Liver (tissue), 3 donors: ENCODE measurements at regions not wholly inside any gene's neighbourhood (a gene's known extent, or its start where the extent isn't known, plus 50 kb on each side); places are given as distances from the start of the nearest gene placed in this dataset.

Experiments
- EGR1 ChIP-seq, 2 donors: IDR thresholded peaks; 2 replicates each; pipeline ENCODE4 v1.6.1; 2016 to 2018; ENCODE audit warnings: antibody characterized with exemption in 2 of 2, low read depth in 2 of 2
- FOXA1 ChIP-seq: IDR thresholded peaks from 2 replicates; pipeline ENCODE4 v1.6.1; 2016; ENCODE audit warnings: antibody characterized with exemption
- GABPA ChIP-seq, 2 donors: IDR thresholded peaks in 1 of 2; conservative IDR thresholded peaks in 1 of 2; 2 replicates each; pipeline ENCODE4 v1.6.1; 2016; ENCODE audit warnings: antibody characterized with exemption in 2 of 2, mild to moderate bottlenecking in 1 of 2, moderate library complexity in 1 of 2
- HNF4G ChIP-seq: IDR thresholded peaks from 2 replicates; pipeline ENCODE4 v1.6.1; 2016; ENCODE audit warnings: antibody characterized with exemption
- JUND ChIP-seq, 2 donors: IDR thresholded peaks; 2 replicates each; pipeline ENCODE4 v1.6.1; 2016; ENCODE audit warnings: antibody characterized with exemption in 2 of 2
- RAD21 ChIP-seq, 2 donors: IDR thresholded peaks; 2 replicates each; pipeline ENCODE4 v1.6.1; 2016; ENCODE audit warnings: antibody characterized with exemption in 2 of 2, mild to moderate bottlenecking in 2 of 2
- SP1 ChIP-seq: IDR thresholded peaks from 2 replicates; pipeline ENCODE4 v1.6.1; 2018; ENCODE audit warnings: antibody characterized with exemption, mild to moderate bottlenecking
- TAF1 ChIP-seq: conservative IDR thresholded peaks from 2 replicates; pipeline ENCODE4 v1.6.1; 2016; ENCODE audit warnings: antibody characterized with exemption, mild to moderate bottlenecking
- YY1 ChIP-seq: IDR thresholded peaks from 2 replicates; pipeline ENCODE4 v1.6.1; 2016; ENCODE audit warnings: antibody characterized with exemption, mild to moderate bottlenecking
- TF ChIP-seq, protein P1 (sequence below): IDR thresholded peaks from 2 replicates; pipeline ENCODE4 v1.6.1; 2016; ENCODE audit warnings: antibody characterized with exemption
- TF ChIP-seq, protein P2 (sequence below): IDR thresholded peaks from 2 replicates; pipeline ENCODE4 v1.6.1; 2016; ENCODE audit warnings: antibody characterized with exemption
- TF ChIP-seq, protein P3 (sequence below): fragments of 150-350 bp; IDR thresholded peaks from 2 replicates; pipeline ENCODE4 v1.5.1; 2017; ENCODE audit warnings: improper control_type of control experiment, low read depth, low read length; ENCODE audit not compliant: missing input control
- TF ChIP-seq, protein P4 (sequence below): IDR thresholded peaks from 2 replicates; pipeline ENCODE4 v1.6.1; 2016; ENCODE audit warnings: antibody characterized with exemption, mild to moderate bottlenecking
- TF ChIP-seq, protein P5 (sequence below): IDR thresholded peaks from 2 replicates; pipeline ENCODE4 v1.6.1; 2016; ENCODE audit warnings: antibody characterized with exemption
- donor health status: healthy.
- donor health status: healthy.

DNA sequence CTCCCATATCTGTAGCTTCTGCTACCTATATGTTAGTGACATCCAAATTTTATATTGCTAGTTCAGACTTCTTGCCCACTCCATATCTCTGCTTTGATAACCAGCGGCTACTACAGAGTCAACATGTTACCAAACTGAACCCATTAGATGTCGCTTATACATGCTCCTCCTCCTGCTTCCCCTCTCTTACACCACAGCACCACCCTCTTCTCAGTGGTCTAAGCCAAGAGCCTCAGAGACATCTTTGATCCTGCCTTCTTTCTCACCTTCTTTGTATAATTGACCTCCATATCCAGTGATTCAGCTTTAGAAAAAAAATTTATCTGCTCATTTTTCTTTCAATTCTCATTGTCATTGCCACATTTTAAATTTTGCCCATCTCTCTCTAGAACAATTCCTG lies 408.2 kb upstream of the TLE4 start:
- TF ChIP-seq, protein P1, sequence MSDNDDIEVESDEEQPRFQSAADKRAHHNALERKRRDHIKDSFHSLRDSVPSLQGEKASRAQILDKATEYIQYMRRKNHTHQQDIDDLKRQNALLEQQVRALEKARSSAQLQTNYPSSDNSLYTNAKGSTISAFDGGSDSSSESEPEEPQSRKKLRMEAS, result no peak
- TF ChIP-seq, protein P2, sequence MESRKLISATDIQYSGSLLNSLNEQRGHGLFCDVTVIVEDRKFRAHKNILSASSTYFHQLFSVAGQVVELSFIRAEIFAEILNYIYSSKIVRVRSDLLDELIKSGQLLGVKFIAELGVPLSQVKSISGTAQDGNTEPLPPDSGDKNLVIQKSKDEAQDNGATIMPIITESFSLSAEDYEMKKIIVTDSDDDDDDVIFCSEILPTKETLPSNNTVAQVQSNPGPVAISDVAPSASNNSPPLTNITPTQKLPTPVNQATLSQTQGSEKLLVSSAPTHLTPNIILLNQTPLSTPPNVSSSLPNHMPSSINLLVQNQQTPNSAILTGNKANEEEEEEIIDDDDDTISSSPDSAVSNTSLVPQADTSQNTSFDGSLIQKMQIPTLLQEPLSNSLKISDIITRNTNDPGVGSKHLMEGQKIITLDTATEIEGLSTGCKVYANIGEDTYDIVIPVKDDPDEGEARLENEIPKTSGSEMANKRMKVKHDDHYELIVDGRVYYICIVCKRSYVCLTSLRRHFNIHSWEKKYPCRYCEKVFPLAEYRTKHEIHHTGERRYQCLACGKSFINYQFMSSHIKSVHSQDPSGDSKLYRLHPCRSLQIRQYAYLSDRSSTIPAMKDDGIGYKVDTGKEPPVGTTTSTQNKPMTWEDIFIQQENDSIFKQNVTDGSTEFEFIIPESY, result no peak
- TF ChIP-seq TAF1 (no peak), JUND (IDR thresholded peaks at IDR 0.05) (no peak), YY1 (no peak), EGR1 (IDR thresholded peaks at IDR 0.05; ENCODE audit: low read depth in 2 of 2) (no peak), GABPA (IDR thresholded peaks at IDR 0.05 in 1 of 2, conservative IDR thresholded peaks at IDR 0.05 in 1 of 2) (no peak), FOXA1 (no peak), RAD21 (IDR thresholded peaks at IDR 0.05) (no peak), HNF4G (no peak), SP1 (no peak)
- TF ChIP-seq, protein P3, sequence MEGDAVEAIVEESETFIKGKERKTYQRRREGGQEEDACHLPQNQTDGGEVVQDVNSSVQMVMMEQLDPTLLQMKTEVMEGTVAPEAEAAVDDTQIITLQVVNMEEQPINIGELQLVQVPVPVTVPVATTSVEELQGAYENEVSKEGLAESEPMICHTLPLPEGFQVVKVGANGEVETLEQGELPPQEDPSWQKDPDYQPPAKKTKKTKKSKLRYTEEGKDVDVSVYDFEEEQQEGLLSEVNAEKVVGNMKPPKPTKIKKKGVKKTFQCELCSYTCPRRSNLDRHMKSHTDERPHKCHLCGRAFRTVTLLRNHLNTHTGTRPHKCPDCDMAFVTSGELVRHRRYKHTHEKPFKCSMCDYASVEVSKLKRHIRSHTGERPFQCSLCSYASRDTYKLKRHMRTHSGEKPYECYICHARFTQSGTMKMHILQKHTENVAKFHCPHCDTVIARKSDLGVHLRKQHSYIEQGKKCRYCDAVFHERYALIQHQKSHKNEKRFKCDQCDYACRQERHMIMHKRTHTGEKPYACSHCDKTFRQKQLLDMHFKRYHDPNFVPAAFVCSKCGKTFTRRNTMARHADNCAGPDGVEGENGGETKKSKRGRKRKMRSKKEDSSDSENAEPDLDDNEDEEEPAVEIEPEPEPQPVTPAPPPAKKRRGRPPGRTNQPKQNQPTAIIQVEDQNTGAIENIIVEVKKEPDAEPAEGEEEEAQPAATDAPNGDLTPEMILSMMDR, result no peak
- TF ChIP-seq, protein P4, sequence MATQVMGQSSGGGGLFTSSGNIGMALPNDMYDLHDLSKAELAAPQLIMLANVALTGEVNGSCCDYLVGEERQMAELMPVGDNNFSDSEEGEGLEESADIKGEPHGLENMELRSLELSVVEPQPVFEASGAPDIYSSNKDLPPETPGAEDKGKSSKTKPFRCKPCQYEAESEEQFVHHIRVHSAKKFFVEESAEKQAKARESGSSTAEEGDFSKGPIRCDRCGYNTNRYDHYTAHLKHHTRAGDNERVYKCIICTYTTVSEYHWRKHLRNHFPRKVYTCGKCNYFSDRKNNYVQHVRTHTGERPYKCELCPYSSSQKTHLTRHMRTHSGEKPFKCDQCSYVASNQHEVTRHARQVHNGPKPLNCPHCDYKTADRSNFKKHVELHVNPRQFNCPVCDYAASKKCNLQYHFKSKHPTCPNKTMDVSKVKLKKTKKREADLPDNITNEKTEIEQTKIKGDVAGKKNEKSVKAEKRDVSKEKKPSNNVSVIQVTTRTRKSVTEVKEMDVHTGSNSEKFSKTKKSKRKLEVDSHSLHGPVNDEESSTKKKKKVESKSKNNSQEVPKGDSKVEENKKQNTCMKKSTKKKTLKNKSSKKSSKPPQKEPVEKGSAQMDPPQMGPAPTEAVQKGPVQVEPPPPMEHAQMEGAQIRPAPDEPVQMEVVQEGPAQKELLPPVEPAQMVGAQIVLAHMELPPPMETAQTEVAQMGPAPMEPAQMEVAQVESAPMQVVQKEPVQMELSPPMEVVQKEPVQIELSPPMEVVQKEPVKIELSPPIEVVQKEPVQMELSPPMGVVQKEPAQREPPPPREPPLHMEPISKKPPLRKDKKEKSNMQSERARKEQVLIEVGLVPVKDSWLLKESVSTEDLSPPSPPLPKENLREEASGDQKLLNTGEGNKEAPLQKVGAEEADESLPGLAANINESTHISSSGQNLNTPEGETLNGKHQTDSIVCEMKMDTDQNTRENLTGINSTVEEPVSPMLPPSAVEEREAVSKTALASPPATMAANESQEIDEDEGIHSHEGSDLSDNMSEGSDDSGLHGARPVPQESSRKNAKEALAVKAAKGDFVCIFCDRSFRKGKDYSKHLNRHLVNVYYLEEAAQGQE, result no peak
- TF ChIP-seq, protein P5, sequence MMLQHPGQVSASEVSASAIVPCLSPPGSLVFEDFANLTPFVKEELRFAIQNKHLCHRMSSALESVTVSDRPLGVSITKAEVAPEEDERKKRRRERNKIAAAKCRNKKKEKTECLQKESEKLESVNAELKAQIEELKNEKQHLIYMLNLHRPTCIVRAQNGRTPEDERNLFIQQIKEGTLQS, result no peak
